HL-60 (cell line): ENCODE measurements at regions not wholly inside any gene's neighbourhood (a gene's known extent, or its start where the extent isn't known, plus 50 kb on each side); places are given as distances from the start of the nearest gene placed in this dataset.

Source experiments
- DNase-seq, 2 experiments: peaks; one replicate each; pipeline ENCODE4 v3.0.0-alpha.2; 2010 to 2020; ENCODE audit warnings: low read depth in 1 of 2, low spot score in 1 of 2
- H3K27ac ChIP-seq: fragments of 250-450 bp; sonication (Bioruptor Pico); replicated peaks from 2 replicates; pipeline ENCODE4 v1.5.1; 2020; ENCODE audit warnings: mild to moderate bottlenecking, moderate library complexity
- H3K27me3 ChIP-seq: fragments of 250-450 bp; sonication (Bioruptor Pico); 2 replicates; pipeline ENCODE4 v1.5.1; 2021; ENCODE audit warnings: mild to moderate bottlenecking, moderate library complexity; ENCODE audit not compliant: insufficient read depth, poor library complexity, severe bottlenecking
- H3K4me3 ChIP-seq: replicated peaks from 2 replicates; pipeline ENCODE4 v1.5.1; 2011; ENCODE audit warnings: mild to moderate bottlenecking, control low read depth, low read length; ENCODE audit not compliant: insufficient read depth
- GABPA ChIP-seq: IDR thresholded peaks from 2 replicates; pipeline ENCODE4 v1.6.1; 2012; ENCODE audit warnings: low read depth
- POLR2AphosphoS5 ChIP-seq: IDR thresholded peaks from 2 replicates; pipeline ENCODE4 v1.6.1; 2012; ENCODE audit warnings: low read depth
- SPI1 ChIP-seq: IDR thresholded peaks from 2 replicates; pipeline ENCODE4 v1.6.1; 2012; ENCODE audit warnings: low read depth, mild to moderate bottlenecking, borderline replicate concordance
- TF ChIP-seq, protein P1 (sequence below): IDR thresholded peaks from one replicate; pipeline ENCODE4 v1.5.1; 2011; ENCODE audit warnings: low read length, control low read depth, inconsistent platforms; ENCODE audit not compliant: insufficient read depth
- TF ChIP-seq, protein P2 (sequence below): IDR thresholded peaks from 2 replicates; pipeline ENCODE4 v1.6.1; 2012; ENCODE audit warnings: low read depth; ENCODE audit not compliant: insufficient replicate concordance

DNA sequence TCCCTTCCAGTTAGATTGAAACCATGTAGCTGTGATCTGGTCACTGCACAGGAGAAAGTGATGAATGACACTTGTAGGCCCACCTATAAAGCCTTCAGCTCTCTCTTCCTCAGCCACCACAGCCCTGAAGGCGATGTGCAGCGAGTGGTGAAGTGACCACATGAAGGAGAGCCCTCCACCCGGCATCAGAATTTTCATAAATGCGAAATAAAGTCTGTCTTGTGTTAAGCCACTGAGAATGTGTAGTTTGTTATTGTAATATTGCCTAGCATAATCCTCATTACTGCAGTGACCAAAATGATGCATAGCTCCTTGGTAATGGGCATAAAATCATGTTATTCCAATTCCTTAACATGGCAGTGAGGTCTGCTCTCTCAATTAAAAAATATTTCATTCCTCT, 122.1 kb upstream of the LYPLAL1 start:
- H3K27me3 ChIP-seq: no peaks in the 10 kb centered on the region
- no peak overlapping the region for H3K4me3 ChIP-seq
- DNase-seq: no peak
- no peak overlapping the region for H3K27ac ChIP-seq
- TF ChIP-seq, protein P1, sequence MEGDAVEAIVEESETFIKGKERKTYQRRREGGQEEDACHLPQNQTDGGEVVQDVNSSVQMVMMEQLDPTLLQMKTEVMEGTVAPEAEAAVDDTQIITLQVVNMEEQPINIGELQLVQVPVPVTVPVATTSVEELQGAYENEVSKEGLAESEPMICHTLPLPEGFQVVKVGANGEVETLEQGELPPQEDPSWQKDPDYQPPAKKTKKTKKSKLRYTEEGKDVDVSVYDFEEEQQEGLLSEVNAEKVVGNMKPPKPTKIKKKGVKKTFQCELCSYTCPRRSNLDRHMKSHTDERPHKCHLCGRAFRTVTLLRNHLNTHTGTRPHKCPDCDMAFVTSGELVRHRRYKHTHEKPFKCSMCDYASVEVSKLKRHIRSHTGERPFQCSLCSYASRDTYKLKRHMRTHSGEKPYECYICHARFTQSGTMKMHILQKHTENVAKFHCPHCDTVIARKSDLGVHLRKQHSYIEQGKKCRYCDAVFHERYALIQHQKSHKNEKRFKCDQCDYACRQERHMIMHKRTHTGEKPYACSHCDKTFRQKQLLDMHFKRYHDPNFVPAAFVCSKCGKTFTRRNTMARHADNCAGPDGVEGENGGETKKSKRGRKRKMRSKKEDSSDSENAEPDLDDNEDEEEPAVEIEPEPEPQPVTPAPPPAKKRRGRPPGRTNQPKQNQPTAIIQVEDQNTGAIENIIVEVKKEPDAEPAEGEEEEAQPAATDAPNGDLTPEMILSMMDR: no peak

DNA sequence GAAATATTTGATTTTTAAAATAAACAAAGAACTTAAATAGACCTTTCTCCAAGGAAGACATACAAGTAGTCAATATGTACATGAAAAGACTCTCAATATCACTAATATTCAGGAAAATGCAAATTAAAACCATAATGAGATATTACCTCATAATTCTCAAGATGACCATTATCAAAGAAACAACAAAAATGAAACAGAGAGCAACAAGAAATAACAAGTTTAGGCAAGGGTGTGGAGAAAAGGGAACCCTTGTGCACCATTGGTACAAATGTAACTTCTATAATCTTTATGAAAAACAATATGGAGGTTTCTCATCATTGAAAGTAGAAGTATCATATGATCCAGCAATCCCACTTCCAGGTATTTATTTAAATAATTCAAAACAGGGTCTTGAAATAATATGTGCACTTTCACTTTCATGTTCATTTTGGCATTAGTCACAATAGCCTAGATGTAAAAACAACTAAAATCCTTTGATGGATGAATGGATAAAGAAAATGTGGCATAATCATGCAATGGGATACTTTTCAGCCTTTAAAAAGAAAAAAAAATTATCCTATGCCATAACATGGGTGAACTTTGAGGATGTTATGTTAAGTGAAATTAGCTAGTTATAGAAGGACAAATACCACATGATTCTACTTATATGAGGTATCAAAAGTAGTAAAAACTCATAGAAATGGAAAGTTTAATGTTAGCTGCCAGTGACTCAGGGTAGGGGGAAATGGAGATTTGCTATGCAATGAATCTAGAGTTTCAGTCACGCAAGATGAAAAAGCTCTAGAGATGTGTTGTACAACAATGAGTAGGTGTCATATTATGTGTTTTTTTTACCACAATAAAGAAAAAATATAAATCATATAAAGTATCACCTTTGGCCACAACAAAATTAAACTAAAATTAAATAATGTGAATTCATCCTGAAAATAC, 114.5 kb upstream of the LYPLAL1 start:
- Histone ChIP-seq H3K4me3 (no peak overlapping the region), H3K27me3 (no peaks in the 10 kb centered on the region), H3K27ac (no peak overlapping the region)
- TF ChIP-seq, protein P2, sequence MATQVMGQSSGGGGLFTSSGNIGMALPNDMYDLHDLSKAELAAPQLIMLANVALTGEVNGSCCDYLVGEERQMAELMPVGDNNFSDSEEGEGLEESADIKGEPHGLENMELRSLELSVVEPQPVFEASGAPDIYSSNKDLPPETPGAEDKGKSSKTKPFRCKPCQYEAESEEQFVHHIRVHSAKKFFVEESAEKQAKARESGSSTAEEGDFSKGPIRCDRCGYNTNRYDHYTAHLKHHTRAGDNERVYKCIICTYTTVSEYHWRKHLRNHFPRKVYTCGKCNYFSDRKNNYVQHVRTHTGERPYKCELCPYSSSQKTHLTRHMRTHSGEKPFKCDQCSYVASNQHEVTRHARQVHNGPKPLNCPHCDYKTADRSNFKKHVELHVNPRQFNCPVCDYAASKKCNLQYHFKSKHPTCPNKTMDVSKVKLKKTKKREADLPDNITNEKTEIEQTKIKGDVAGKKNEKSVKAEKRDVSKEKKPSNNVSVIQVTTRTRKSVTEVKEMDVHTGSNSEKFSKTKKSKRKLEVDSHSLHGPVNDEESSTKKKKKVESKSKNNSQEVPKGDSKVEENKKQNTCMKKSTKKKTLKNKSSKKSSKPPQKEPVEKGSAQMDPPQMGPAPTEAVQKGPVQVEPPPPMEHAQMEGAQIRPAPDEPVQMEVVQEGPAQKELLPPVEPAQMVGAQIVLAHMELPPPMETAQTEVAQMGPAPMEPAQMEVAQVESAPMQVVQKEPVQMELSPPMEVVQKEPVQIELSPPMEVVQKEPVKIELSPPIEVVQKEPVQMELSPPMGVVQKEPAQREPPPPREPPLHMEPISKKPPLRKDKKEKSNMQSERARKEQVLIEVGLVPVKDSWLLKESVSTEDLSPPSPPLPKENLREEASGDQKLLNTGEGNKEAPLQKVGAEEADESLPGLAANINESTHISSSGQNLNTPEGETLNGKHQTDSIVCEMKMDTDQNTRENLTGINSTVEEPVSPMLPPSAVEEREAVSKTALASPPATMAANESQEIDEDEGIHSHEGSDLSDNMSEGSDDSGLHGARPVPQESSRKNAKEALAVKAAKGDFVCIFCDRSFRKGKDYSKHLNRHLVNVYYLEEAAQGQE: no peak
- no peak for TF ChIP-seq SPI1
- no peak for TF ChIP-seq GABPA
- TF ChIP-seq POLR2AphosphoS5: no peak
- TF ChIP-seq, protein P1: no peak
- no peak for DNase-seq

DNA sequence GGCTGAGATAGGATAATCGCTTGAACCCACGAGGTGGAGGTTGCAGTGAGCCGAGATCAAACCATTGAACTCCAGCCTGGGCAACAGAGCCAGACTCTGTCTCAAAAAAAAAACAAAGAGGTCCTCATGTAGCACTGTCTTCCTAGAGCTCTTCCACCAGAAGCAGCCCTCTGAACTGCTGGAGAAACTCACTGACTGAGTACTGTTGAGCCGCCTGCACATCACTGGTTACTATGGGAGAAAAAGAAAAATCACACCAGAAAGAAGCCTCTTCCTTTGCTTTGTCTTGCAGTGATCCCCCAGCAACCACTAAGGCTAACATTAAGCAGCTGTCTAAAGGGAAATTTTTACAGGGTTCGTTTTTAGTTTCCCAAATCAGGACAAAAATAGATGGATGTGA, 112.9 kb upstream of the LYPLAL1 start:
- Histone ChIP-seq H3K4me3 (no peak overlapping the region), H3K27ac (no peak overlapping the region), H3K27me3 (no peaks in the 10 kb centered on the region)
- no peak for DNase-seq
- TF ChIP-seq, protein P2: no peak
- no peak for TF ChIP-seq SPI1
- TF ChIP-seq, protein P1: no peak
- TF ChIP-seq GABPA: no peak
- no peak for TF ChIP-seq POLR2AphosphoS5

DNA sequence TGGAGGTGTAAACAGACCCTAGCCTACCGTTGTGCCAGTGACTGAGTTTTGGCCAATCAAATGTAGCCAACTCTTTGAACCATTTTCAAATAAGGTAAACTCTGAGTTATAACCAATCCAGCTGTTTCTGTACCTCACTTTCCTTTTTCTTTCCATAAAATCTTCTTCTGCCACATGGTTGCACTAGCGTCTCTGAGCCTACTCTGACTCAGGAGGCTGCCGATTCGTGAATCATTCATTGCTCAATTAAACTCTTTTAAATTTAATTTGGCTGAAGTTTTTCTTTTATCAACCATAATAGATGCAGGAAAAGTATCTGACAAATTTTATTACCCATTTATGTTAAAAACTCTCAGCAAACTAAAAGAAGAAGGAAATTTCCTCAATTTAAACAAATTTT, 111.5 kb upstream of the LYPLAL1 start:
- no peak for TF ChIP-seq SPI1
- no peak for TF ChIP-seq GABPA
- TF ChIP-seq, protein P1: no peak
- TF ChIP-seq, protein P2: no peak
- TF ChIP-seq POLR2AphosphoS5: no peak
- Histone ChIP-seq H3K27ac (no peak overlapping the region), H3K27me3 (no peaks in the 10 kb centered on the region), H3K4me3 (no peak overlapping the region)
- DNase-seq: no peak
